MM.1S (cell line): ENCODE measurements at regions not wholly inside any gene's neighbourhood (a gene's known extent, or its start where the extent isn't known, plus 50 kb on each side); places are given as distances from the start of the nearest gene placed in this dataset.

Source experiments
- CTCF ChIP-seq: fragments of 300-600 bp; sonication (generic); IDR thresholded peaks from 2 replicates; pipeline ENCODE4 v1.5.1; 2016; ENCODE audit warnings: antibody characterized with exemption, low read length, mixed read lengths
- EZH2 ChIP-seq: fragments of 300-600 bp; sonication (generic); optimal IDR thresholded peaks from 2 replicates; pipeline ENCODE3; 2017; ENCODE audit warnings: low read depth, mild to moderate bottlenecking, antibody characterized with exemption, low read length, mixed read lengths

DNA sequence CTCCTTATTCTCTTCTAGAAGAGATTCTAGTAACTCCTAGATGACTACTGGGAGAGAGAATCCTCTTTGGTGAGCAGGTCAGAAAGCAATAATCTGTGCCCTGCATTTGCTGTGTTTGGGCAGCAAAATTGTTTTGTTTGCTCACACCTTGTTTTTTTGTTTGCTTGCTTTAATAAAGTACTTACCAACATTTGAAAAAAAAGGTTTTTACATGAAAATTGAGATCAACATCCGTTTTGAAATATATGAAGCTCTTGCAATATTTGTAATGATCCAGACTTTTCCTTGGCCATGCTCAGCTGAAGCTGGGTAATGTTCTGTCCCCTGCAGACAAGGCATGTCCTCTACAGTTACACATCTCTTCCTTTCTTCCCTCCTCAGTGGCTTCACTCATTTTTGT, 62.2 kb downstream of the DIPK2A start:
- no peak for TF ChIP-seq EZH2
- no peak for TF ChIP-seq CTCF
